Right atrium auricular region (tissue), 2 donors: ENCODE measurements at regions not wholly inside any gene's neighbourhood (a gene's known extent, or its start where the extent isn't known, plus 50 kb on each side); places are given as distances from the start of the nearest gene placed in this dataset.
A peak's percentile ranks its signal among the peaks of the same experiment; 100 is the strongest.

ENCODE experiments used
- DNase-seq: peaks from one replicate; pipeline ENCODE4 v3.0.0-alpha.2; 2019; ENCODE audit warnings: low spot score
- H3K27ac ChIP-seq, 2 donors: fragments of 200-600 bp; sonication (generic); 1 replicate in 1 of 2; 2 replicates in 1 of 2; pipeline ENCODE4 v1.5.1; 2016 to 2019
- H3K27me3 ChIP-seq, 2 donors: fragments of 200-600 bp; sonication (generic); one replicate each; pipeline versions ENCODE4 v1.5.1 to v1.6.0; 2017 to 2019
- H3K36me3 ChIP-seq: fragments of 200-600 bp; sonication (generic); one replicate; pipeline ENCODE4 v1.5.1; 2016
- H3K4me1 ChIP-seq, 2 donors: fragments of 200-600 bp; sonication (generic); one replicate each; pipeline versions ENCODE4 v1.5.1 to v1.6.0; 2017 to 2019
- H3K4me3 ChIP-seq, 2 donors: fragments of 200-600 bp; sonication (generic); 1 replicate in 1 of 2; 2 replicates in 1 of 2; pipeline ENCODE4 v1.5.1; 2017 to 2019; ENCODE audit warnings: mild to moderate bottlenecking in 1 of 2, moderate library complexity in 1 of 2
- H3K9me3 ChIP-seq, 2 donors: fragments of 200-600 bp; sonication (generic); one replicate each; pipeline ENCODE4 v1.5.1; 2019
- TF ChIP-seq, protein P1 (sequence below), 2 donors: fragments of 200-600 bp; sonication (generic); IDR thresholded peaks; one replicate each; pipeline ENCODE4 v1.5.1; 2019; ENCODE audit warnings: antibody characterized with exemption in 2 of 2

DNA sequence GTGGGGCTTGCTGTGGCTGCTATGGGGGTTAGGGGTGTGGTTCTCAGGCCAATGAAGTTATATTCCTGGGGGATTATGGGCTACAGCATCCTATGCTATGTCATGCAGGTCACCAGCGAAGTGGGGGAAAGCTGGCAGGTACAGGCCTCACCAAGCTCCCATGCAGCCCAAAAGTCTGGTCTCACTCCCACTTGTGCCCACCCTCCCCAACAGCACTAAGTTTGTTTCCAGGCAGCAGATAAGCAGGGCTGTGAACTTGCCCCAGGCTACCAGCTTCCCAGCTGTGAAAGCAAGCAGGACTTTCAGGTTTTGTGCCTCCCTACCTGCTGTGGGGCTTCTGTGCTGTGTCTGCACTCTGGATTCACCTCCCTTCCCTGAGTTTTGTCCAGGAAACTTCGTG, 469.7 kb downstream of the CPS1 start:
- H3K27ac ChIP-seq = no peak overlapping the region
- H3K4me3 ChIP-seq = no peak overlapping the region
- no peaks in the 10 kb centered on the region for H3K27me3 ChIP-seq
- DNase-seq = no peak
- TF ChIP-seq, protein P1, sequence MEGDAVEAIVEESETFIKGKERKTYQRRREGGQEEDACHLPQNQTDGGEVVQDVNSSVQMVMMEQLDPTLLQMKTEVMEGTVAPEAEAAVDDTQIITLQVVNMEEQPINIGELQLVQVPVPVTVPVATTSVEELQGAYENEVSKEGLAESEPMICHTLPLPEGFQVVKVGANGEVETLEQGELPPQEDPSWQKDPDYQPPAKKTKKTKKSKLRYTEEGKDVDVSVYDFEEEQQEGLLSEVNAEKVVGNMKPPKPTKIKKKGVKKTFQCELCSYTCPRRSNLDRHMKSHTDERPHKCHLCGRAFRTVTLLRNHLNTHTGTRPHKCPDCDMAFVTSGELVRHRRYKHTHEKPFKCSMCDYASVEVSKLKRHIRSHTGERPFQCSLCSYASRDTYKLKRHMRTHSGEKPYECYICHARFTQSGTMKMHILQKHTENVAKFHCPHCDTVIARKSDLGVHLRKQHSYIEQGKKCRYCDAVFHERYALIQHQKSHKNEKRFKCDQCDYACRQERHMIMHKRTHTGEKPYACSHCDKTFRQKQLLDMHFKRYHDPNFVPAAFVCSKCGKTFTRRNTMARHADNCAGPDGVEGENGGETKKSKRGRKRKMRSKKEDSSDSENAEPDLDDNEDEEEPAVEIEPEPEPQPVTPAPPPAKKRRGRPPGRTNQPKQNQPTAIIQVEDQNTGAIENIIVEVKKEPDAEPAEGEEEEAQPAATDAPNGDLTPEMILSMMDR (IDR thresholded peaks at IDR 0.05) = no peak
- no peaks in the 10 kb centered on the region for H3K36me3 ChIP-seq
- peaks cover 0 to 26% of the 10 kb centered on the region in 2 donors for H3K9me3 ChIP-seq
- H3K4me1 ChIP-seq = no peaks in the 10 kb centered on the region

DNA sequence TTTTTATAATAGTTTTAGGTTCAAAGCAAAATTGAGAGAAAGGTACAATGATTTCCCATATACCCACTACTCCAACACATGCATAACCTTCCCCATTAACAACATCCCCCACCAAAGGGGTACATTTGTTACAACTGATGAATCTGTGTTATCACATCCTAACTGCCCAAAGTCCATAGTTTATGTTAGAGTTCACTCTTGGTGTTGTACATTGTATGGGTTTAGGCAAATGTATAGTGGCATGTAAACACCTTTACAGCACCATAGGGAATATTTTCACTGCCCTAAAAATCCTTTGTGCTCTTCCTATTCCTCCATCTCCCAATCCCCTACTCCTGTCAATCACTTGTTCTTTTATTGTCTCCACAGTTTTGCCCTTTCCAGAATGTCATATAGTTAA, 471.6 kb downstream of the CPS1 start:
- no peak overlapping the region for H3K27ac ChIP-seq
- no peak overlapping the region for H3K4me3 ChIP-seq
- TF ChIP-seq, protein P1 (IDR thresholded peaks at IDR 0.05) = no peak
- H3K36me3 ChIP-seq = no peaks in the 10 kb centered on the region
- H3K4me1 ChIP-seq = no peaks in the 10 kb centered on the region
- DNase-seq = no peak
- H3K9me3 ChIP-seq = peaks cover 0 to 26% of the 10 kb centered on the region in 2 donors
- no peaks in the 10 kb centered on the region for H3K27me3 ChIP-seq

DNA sequence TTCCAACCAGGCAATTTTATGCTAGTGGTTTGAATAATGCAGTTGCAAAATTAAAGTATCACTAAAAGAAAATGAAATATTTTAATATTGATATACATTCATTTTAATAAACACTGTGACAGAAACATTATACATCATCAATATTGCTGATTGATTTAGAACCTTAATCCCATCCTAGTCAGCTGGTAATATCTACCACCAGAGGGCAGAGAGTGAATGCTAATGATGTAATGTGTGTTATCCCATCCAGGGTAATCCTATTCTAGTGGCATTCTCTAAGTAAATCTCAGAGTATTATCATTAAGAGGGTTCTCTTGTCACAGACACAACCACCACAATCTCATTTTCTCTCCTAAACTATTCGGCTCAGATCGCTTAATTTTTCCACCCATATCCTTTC, 477.4 kb downstream of the CPS1 start:
- Histone ChIP-seq H3K4me1 (no peaks in the 10 kb centered on the region), H3K27ac (no peak overlapping the region), H3K36me3 (no peaks in the 10 kb centered on the region), H3K9me3 (no peaks in the 10 kb centered on the region), H3K4me3 (no peak overlapping the region), H3K27me3 (no peaks in the 10 kb centered on the region)
- TF ChIP-seq, protein P1 (IDR thresholded peaks at IDR 0.05) = peak in 1 of 2 donors; percentile 45
- no peak for DNase-seq

DNA sequence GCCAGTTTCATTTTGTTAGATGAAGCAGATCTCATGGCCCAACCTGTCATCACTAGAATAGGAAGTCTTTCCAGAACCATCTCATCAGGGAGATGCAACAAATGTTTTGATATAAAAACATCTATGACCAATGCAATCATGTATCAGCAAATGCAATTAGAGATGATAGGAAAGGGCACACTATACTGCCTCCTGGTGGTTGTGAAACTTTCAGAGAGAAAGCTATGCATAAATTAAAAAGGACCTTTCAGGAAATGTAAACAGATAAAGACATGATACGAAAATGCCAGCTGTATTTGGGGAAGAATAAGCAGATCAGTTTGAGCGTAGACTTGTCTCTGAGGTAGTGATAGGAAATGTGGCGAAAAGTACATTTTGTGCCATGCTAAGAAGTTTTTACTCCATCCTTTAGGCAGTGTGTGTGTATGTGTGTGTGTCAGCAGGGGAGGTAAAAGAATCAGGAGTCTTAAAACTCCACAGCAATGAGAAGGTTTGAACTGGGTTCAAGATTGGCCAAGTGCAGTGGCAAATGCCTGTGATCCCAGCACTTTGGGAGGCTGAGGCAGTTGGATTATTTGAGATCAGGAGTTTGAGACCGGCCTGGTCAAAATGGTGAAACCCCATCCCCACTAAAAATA, 479.3 kb downstream of the CPS1 start:
- no peak for DNase-seq
- no peaks in the 10 kb centered on the region for H3K9me3 ChIP-seq
- TF ChIP-seq, protein P1 (IDR thresholded peaks at IDR 0.05) = peak; percentile 25 to 64
- H3K27me3 ChIP-seq = no peaks in the 10 kb centered on the region
- H3K4me3 ChIP-seq = no peak overlapping the region
- no peaks in the 10 kb centered on the region for H3K4me1 ChIP-seq
- H3K27ac ChIP-seq = no peak overlapping the region
- no peaks in the 10 kb centered on the region for H3K36me3 ChIP-seq

DNA sequence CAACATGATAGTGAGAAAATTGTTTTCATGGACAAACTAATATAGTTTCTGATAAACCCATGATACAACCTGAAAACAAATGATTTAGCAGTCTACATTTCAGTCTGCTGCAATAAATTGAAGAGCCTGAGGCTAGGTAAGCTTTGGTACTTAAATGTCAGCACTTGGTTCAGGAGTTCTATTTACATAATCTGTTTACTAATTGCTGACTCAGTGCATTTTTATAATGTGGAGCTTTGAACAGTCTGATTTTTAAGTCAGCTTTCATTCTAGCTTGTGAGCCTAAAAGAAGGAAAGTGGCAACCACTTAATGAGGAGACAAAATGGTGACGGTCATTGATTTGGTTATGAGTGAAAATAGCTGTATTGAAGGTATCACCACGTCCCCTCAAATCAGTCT, 488.6 kb downstream of the CPS1 start:
- Histone ChIP-seq H3K27me3 (no peaks in the 10 kb centered on the region), H3K36me3 (no peaks in the 10 kb centered on the region), H3K9me3 (no peaks in the 10 kb centered on the region), H3K4me1 (no peaks in the 10 kb centered on the region), H3K27ac (no peak overlapping the region), H3K4me3 (no peak overlapping the region)
- DNase-seq = no peak
- TF ChIP-seq, protein P1 (IDR thresholded peaks at IDR 0.05) = no peak
